Stimulated activated CD8-positive, alpha-beta memory T cell treated with anti-CD3 and anti-CD28 coated beads, Interleukin-7, amount 100 ng/mL, for 48 hours (primary cell): ENCODE measurements at regions not wholly inside any gene's neighbourhood (a gene's known extent, or its start where the extent isn't known, plus 50 kb on each side); places are given as distances from the start of the nearest gene placed in this dataset.
"Not testable (repeated sequence)": the region's sequence is repeated elsewhere in the genome, so short reads cannot be mapped to it uniquely, and the experiment has no call there.

Experiments
- DNase-seq, 2 donors: peaks; one replicate each; pipeline ENCODE4 v3.0.0-alpha.2; 2020; ENCODE audit warnings: low read depth in 1 of 2; ENCODE audit errors: extremely low read depth in 1 of 2

DNA sequence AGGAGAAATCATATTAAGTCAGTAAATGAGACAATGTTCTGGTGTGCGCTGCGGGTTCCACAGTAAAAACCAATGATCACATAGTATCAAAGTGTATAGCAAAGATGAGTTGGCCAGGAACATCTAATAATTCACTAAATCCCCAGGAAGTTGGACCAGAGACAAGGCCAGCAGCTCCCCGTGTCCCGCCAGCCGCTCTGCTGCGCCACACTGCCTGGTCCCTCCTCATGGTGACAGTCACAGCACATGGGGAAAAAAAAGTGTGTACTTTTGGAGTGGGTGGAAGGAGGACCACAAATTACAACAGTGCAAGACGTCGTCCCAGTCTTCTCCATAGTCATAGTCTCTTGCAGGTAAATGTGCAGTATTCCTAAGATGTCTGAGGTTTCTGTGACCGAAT is 239.0 kb upstream of the RNF32 start:
- no peak for DNase-seq

- DNase-seq, result no peak
These were observed 240.5 kb upstream of the RNF32 start for GRCh38 chr7:156400046-156400445.

- no peak for DNase-seq
These were observed 243.3 kb upstream of the RNF32 start for GRCh38 chr7:156397249-156397648.

GRCh38 chr7:156389116-156389692 is 251.4 kb upstream of the RNF32 start:
- DNase-seq, result no peak

GRCh38 chr7:156386097-156386496 is 254.5 kb upstream of the RNF32 start:
- no peak for DNase-seq

- no peak for DNase-seq
These were observed 255.9 kb upstream of the RNF32 start for GRCh38 chr7:156384706-156385105.

GRCh38 chr7:156383526-156383925 is 257.0 kb upstream of the RNF32 start:
- no peak for DNase-seq

- no peak for DNase-seq
These were observed 260.3 kb upstream of the RNF32 start for GRCh38 chr7:156380261-156380660.

DNA sequence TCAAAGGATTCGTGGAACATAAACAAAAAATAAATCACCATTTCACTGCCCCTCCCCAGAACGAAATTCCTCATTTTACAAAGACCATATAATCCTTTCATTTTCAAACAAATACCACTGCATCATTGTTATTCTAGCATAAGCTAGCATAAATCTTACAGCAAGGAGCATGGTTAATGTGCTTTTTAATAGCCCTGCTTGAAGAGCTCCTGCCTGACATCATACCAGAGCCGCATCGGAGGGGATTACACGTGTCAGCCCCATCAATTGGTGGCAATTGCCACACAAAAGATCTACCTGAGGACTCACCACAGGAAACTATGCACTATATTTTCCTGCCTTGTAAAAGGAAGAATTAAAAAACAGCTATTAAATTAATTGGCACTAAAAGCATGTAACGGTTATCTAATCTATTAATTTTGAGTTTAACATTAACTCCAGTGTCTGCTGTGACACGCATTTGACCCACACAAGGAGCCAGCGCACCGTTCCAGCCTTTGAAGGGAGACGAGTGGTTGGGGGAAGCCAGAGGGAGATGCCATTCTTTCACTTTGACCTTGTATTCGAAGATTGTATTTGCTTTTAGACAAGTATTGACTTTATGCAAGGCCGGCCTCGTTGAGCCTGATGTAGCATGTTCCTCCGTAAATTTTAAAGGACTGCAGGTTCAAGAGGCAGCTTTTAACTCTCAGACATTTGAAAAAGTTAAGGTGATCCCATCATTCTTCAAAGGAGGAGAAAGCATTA is 261.1 kb upstream of the RNF32 start:
- no peak for DNase-seq

- no peak for DNase-seq
These were observed 261.8 kb upstream of the RNF32 start for GRCh38 chr7:156378806-156379205.

- DNase-seq, result no peak
These were observed 264.3 kb upstream of the RNF32 start for GRCh38 chr7:156376317-156376716.

GRCh38 chr7:156374335-156374734 is 266.2 kb upstream of the RNF32 start:
- DNase-seq, result no peak

DNA sequence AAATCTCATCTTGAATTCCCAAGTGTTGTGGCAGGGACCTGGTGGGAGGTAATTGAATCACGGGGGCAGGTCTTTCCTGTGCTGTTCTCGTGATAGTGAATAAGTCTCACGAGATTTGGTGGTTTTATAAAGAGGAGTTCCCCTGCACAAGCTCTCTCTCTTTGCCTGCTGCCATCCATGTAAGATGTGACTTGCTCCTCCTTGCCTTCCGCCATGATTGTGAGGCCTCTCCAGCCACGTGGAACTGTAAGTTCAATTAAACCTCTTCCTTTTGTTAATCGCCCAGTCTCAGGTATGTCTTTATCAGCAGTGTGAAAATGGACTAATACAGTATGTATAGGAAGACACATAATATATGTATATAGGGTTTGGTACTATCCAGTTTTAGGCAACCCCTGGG is 270.6 kb upstream of the RNF32 start:
- not testable (repeated sequence) for DNase-seq

GRCh38 chr7:156368053-156368843 is 272.3 kb upstream of the RNF32 start:
- no peak for DNase-seq

- no peak for DNase-seq
These were observed 276.8 kb upstream of the RNF32 start for GRCh38 chr7:156363751-156364150.

- DNase-seq, result no peak
These were observed 279.7 kb upstream of the RNF32 start for GRCh38 chr7:156360835-156361234.

DNA sequence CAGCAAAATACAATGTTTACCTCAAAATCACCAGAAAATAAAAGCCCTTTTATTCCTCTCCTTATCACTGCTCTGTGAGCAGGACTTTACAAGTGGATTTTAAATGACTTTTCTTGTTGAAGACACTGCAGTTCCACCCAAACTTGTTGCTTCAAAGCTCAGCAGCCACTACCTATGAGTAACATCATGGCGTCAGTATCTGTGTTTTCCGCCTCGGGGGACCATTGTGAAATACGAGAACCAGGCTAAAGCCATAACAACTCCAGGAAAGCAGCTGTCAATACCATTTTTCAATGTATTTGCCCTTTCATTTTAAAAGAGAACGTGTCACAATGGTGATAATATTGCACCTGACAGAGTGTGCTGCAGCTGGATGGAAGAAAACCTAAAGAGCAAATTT is 284.0 kb upstream of the RNF32 start:
- DNase-seq, result no peak

DNA sequence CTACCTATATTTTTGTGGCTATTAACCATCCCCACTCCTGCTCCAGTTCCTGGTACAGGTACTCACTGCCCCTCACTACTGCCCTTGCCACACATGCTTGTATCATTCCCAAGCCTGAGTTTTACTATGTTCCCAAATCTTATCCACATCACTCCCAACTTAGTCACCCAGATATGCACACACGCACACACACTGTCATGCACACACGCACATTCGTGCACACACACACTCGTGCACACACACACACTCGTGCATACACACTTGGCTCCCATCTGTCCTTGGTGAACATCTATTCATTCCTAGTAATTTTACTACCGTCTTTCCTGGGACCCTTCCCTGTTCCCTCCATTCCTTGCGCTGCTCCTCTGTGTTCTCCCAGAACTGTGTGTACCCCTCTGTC is 287.2 kb upstream of the RNF32 start:
- DNase-seq, result no peak

GRCh38 chr7:156347703-156348248 is 292.8 kb upstream of the RNF32 start:
- not testable (repeated sequence) for DNase-seq

- DNase-seq, result no peak
These were observed 293.4 kb upstream of the RNF32 start for GRCh38 chr7:156347132-156347531.

- DNase-seq, result no peak
These were observed 296.0 kb upstream of the RNF32 start for GRCh38 chr7:156344595-156344994.

GRCh38 chr7:156334636-156335035 is 305.9 kb upstream of the RNF32 start:
- DNase-seq, result no peak
